ENCODE measurements at regions not wholly inside any gene's neighbourhood (a gene's known extent, or its start where the extent isn't known, plus 50 kb on each side); places are given as distances from the start of the nearest gene placed in this dataset.
"Not testable (repeated sequence)": the region's sequence is repeated elsewhere in the genome, so short reads cannot be mapped to it uniquely, and the experiment has no call there.

- not testable (repeated sequence) for DNase-seq (ENCODE audit: low read depth)
Observed at GRCh38 chr21:27887808-27888455, 921.0 kb upstream of the ADAMTS5 start.

DNA sequence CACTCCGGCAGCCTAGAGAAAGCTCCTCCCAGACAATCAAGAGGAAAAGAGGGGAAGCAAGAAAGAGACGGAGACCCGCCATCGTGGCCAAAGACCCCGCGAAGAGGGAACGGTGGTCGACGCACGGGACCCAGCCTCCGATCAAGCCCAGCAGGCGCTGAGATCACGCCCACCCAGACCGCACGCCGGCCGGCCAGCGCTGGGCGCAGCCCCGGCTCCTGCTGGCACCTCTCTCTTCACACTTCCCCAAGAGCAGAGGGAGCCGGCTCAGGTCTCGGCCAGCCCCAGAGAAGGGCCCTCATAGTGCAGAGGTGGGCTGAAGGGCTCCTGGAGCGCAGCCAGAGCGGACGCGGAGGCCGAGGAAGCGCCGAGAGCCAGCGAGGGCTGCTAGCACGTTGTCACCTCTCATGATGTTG is 918.4 kb upstream of the ADAMTS5 start:
- no peak for DNase-seq (ENCODE audit: low read depth)

DNA sequence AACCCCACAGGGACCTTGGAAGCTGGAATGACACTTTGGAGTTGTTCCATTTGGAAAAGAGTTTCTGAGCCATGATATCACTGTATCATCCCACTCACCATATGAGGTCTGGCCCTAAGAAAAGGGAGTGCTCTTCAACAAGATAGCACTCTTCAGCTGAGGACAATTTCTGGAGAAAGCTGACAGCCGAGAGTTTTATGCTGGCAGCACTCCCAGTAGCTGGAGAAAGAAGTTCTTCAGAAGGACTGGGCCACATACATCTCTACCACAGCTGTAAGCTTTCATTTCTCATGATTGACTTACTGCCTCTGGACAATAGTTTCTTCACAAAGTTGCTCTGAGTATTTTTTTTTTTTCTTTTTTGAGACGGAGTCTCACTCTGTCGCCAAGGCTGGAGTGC is 914.4 kb upstream of the ADAMTS5 start:
- not testable (repeated sequence) for DNase-seq (ENCODE audit: low read depth)

- peak; percentile 35 for DNase-seq (ENCODE audit: low read depth)
Observed at GRCh38 chr21:27872411-27872810, 905.5 kb upstream of the ADAMTS5 start.

- DNase-seq (ENCODE audit: low read depth): not testable (repeated sequence)
Observed at GRCh38 chr21:27870755-27871154, 903.9 kb upstream of the ADAMTS5 start.

- not testable (repeated sequence) for DNase-seq (ENCODE audit: low read depth)
Observed at GRCh38 chr21:27860314-27860955, 893.5 kb upstream of the ADAMTS5 start.

DNA sequence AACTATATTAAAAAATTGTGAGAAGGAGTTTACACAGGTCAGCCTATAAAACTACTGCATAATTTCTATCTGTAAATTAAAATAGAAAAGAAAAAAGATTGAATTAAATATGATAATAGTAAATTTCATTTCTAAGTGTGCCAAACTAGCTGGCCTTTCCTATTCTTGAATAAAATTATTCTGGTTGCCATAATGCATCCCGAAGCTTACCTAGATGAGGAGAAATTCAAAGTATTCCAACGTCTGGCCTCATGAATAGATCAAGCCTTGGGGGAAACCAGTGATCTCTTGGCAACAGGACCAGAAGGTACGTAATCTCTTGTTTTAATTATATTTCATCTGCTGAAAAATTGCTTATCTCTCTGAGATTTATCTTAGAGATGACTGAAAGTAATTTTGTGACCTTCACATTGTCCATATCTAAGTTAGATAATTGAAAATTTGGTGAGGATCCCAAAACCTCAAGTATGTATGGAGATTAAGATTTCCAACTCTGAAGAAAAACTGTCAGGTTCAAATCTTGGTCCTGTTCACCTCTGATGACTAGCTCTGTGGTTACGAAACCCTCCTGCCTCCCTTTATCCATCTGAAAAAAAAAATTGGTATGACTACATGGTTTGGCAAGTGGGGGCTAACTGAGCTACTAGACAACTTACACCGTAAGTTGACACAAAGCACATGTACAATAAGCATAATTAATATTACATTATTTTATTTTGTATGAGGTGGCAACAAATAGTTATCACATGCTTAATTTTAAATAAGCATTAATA is 891.4 kb upstream of the ADAMTS5 start:
- not testable (repeated sequence) for DNase-seq (ENCODE audit: low read depth)

DNA sequence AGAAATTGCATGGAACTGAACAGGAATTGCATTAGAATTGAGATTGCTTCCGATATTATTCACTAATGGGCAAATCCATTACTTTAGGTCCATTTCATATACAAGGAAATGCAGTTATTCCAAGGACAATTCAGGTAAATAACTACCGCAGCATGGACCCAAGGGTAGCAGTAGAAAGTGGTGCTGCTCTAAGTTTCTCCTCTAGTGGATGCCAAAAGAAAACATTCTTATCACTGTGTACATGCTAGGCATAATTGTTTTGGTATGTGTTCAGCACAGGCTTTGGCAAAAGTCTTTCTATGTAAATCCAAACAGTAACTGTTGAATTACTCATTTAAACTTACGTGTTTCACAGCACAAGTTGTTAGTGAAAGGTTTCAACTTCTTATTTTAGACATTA is 890.1 kb upstream of the ADAMTS5 start:
- not testable (repeated sequence) for DNase-seq (ENCODE audit: low read depth)

DNA sequence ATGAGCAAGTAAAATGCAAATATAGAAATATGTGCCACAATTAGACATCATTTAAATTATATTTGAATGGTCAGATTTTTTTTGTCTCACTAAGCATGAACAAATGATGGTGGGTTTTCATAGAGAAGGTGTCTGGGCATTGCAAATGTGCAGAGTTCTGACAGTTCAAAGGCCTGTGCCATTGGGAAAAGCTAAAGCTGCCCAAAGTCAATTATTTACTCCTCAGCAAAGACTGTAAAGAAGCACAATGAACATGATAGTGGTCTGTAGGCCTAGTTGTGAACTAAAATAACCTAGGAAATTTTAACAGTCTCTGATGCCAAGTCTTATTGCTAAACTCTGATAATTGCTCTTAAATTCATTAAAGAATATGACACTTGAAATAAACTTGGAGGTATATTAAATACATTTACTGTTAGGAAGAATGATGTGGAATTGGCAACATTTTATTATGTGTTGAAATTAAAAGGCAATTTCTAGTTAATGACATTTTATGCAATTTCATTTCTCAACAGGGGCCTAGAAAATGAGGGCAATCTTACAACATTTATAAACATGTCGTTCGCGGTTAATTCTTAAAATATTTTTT is 874.3 kb upstream of the ADAMTS5 start:
- DNase-seq (ENCODE audit: low read depth): no peak

DNA sequence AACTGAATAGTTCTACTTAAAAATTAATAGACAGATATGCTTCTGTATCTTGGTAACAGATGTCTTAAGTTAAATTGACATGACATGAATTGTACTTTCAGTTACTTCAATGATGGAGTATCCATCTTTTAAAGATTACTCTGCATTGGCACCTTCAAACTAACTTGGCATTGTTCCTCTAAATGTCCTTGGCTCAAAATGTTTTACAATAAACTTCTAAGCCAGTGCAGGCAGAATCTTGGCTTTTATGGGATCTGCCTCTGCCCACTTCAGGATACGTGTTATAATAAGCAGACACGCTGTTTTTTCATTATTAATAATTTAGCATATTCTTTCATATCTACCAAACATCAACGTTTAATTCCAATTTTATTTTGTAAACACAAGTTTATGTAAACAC is 873.4 kb upstream of the ADAMTS5 start:
- DNase-seq (ENCODE audit: low read depth): no peak

DNA sequence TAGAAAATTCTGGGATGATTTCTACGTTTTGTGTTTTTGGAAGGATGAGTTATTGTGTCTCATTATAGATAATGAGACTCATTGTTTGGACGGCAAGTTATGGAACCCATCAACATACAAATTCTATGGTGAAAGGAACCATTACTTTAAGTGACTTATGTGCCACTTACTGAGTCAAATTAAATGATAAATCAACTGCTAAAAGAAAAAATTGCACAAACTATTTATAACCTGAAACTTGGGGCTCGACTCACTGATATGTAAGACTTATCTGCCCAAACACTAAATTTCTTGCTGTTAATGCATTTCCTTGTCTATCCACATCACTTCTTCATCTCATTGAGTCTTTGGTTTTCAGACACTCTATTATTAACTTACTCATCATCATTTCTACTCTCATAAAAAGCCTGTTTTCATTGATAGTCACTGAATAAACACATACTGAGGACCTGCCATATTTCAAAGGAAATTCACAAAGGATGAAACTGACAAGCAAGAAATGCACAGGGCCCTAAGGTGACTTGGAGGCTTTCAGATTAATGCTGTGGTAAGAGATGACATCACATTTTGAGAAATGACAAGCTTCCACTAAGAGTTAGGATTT is 872.7 kb upstream of the ADAMTS5 start:
- no peak for DNase-seq (ENCODE audit: low read depth)

DNA sequence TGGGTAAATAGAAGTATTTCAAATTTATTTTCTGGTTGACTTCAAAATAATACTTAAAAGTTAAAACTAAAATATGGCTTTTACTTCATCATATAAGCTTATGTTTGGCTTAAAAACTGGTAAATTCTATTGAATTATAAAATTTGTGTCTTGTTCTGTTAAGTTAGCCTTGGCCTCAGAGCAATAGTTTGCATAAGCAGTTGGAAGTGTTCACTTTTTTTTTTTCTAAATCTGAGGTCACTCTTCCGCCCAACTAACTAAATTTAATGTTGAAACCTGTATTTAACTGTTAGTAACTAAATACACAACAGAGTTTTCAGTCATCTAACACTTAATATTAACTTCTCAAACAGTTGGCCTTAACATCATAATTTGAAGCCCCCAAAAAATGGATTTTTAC is 871.7 kb upstream of the ADAMTS5 start:
- no peak for DNase-seq (ENCODE audit: low read depth)

DNA sequence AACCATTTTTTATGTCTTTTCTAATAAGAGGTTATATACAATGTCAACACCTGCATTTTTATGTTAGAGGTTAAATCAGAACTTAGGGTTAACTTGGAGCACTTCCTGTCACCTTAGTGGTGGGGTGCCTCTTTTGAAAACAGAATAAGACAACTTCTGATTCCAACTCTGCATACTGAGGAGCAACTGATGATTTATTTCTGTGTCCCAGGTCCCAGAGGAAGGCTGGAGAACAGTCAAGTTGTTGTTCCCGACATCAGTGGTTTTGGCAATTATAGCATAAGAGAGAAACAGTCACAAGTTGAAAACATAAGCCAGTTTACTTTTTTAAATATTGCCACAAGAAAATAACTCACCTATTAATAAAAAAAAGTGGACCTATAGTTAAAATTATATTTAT is 871.0 kb upstream of the ADAMTS5 start:
- DNase-seq (ENCODE audit: low read depth): no peak

GRCh38 chr21:27833298-27833697 is 866.4 kb upstream of the ADAMTS5 start:
- no peak for DNase-seq (ENCODE audit: low read depth)

GRCh38 chr21:27831816-27832569 is 865.1 kb upstream of the ADAMTS5 start:
- DNase-seq (ENCODE audit: low read depth): peak; percentile 60

- no peak for DNase-seq (ENCODE audit: low read depth)
Observed at GRCh38 chr21:27831177-27831576, 864.3 kb upstream of the ADAMTS5 start.

DNA sequence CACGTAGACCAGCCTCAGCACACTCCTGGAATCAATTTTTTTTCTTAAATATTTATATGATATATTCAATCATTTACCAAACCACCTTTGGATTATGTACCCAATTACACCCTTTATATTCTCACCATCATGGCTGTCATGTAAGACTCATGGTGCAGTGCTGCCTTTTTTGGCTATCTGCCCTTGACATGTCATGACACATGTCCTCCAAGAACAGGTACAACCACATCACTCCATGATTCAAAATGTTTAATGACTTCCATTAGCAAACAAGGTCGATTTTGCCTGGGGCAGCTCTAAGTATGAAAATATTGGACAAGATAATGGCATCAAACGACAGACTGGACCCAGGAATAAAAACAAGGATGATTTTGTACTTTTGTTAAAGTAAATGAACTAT is 861.1 kb upstream of the ADAMTS5 start:
- DNase-seq (ENCODE audit: low read depth): no peak

DNA sequence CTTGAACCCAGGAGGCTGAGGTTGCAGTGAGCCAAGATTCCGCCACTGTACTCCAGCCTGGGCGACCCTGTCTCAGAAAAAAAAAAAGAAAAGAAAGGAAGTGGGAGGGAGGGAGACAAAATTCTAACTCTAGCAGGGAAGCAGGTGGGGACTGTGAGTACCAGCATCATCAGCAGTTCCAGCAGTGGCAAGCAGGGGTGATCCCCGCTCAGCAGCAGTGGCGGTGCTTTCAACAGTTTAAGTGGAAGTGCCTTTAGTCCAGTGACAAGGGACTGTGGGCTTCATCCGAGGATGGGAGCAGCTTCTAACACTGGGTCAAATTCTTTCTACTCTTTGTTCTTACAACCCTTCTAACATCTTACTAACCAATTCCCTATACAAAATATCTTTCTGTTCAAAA is 858.1 kb upstream of the ADAMTS5 start:
- no peak for DNase-seq (ENCODE audit: low read depth)

DNA sequence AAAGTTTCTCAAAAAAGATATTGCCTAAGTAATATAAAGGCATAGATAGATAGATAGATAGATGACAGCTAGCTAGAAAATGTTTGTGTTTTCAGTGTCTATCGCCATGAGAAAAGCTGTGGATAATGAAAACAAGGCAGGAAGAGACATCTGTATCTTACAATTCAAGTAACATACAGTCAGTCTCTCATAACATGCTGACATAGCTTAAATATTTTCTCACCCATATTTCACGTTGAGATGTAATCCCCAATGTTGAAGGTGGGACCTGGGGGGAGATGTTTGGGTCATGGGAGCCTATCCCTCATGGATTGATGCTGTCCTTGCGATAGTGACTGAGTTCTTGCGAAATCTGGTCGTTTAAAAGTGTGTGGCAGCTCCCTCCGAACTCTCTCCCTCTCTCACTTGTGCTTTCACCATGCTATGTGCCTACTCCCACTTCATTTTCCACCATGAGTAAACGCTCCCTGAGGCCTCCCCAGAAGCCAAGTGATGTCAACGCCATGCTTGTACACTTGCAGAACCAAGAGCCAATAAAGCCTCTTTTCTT is 856.8 kb upstream of the ADAMTS5 start:
- DNase-seq (ENCODE audit: low read depth): no peak

DNA sequence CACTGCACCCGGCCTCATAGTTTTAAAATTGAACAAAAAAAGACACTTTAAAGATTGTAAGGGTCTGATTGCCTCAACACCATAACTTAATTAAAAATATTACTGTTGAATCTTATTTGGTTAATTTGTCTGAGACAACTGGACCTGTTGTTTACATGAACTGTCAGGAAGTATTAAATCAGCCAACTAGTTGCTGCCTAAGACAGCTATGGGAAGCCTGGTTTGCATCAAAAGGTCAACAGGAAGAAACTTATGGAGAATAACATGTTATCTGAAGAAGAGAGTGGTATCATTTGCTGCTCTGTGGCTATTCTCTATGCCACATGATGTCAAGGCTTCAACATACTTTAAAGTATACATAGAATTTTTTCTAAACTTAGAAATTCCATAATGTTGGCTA is 853.5 kb upstream of the ADAMTS5 start:
- no peak for DNase-seq (ENCODE audit: low read depth)

GRCh38 chr21:27819299-27819698 is 852.4 kb upstream of the ADAMTS5 start:
- DNase-seq (ENCODE audit: low read depth): no peak
